ENCODE measurements at regions not wholly inside any gene's neighbourhood (a gene's known extent, or its start where the extent isn't known, plus 50 kb on each side); places are given as distances from the start of the nearest gene placed in this dataset.

- no peaks in the 10 kb centered on the region for H3K9me3 ChIP-seq
- intact Hi-C loops (cut with DNase I), result no loop called here
- 61 to 72% methylated on average over 2 of the region's 2 CpGs for WGBS, 2 donors
- no peak overlapping the region for H3K4me3 ChIP-seq (replicated peaks in 1 of 3)
- no peak overlapping the region for H3K27ac ChIP-seq
- TF ChIP-seq POLR2A (IDR thresholded peaks at IDR 0.05), result no peak
- TF ChIP-seq CTCF (IDR thresholded peaks at IDR 0.05), result no peak
- no peak for DNase-seq
- H3K36me3 ChIP-seq, result no peaks in the 10 kb centered on the region
- H3K4me1 ChIP-seq, result peaks cover 0 to 3% of the 10 kb centered on the region in 2 donors
- H3K27me3 ChIP-seq, result no peaks in the 10 kb centered on the region
Measured at GRCh38 chr17:45680360-45680759, 103.8 kb upstream of the CRHR1 start.

GRCh38 chr17:45681706-45682105 lies 102.4 kb upstream of the CRHR1 start:
- WGBS, 2 donors, result 60 to 78% methylated on average over 9 of the region's 9 CpGs
- TF ChIP-seq POLR2A (IDR thresholded peaks at IDR 0.05) (no peak), CTCF (IDR thresholded peaks at IDR 0.05) (no peak)
- intact Hi-C loops (cut with DNase I), result no loop called here

GRCh38 chr17:45686250-45686649 lies 97.9 kb upstream of the CRHR1 start:
- intact Hi-C loops (cut with DNase I), result no loop called here
- no peak overlapping the region for H3K27ac ChIP-seq
- no peaks in the 10 kb centered on the region for H3K9me3 ChIP-seq
- H3K4me1 ChIP-seq, result no peaks in the 10 kb centered on the region
- no peak for DNase-seq
- H3K36me3 ChIP-seq, result no peaks in the 10 kb centered on the region
- no peak overlapping the region for H3K4me3 ChIP-seq (replicated peaks in 1 of 3)
- TF ChIP-seq POLR2A (IDR thresholded peaks at IDR 0.05), result no peak
- TF ChIP-seq CTCF (IDR thresholded peaks at IDR 0.05), result no peak
- H3K27me3 ChIP-seq, result no peaks in the 10 kb centered on the region
- 88 to 91% methylated on average over 4 of the region's 4 CpGs for WGBS, 2 donors

More at GRCh38 chr17:45681706-45682105, 102.4 kb upstream of the CRHR1 start:
- Histone ChIP-seq H3K4me1 (no peaks in the 10 kb centered on the region), H3K36me3 (no peaks in the 10 kb centered on the region), H3K4me3 (replicated peaks in 1 of 3) (no peak overlapping the region), H3K27me3 (no peaks in the 10 kb centered on the region), H3K27ac (no peak overlapping the region), H3K9me3 (no peaks in the 10 kb centered on the region)
- no peak for DNase-seq

- 87 to 89% methylated on average over 2 of the region's 2 CpGs for WGBS, 2 donors
- TF ChIP-seq POLR2A (IDR thresholded peaks at IDR 0.05) (no peak), CTCF (IDR thresholded peaks at IDR 0.05) (no peak)
- DNase-seq, result no peak
- Histone ChIP-seq H3K27me3 (no peaks in the 10 kb centered on the region), H3K4me3 (replicated peaks in 1 of 3) (no peak overlapping the region), H3K4me1 (no peaks in the 10 kb centered on the region), H3K36me3 (no peaks in the 10 kb centered on the region), H3K9me3 (no peaks in the 10 kb centered on the region), H3K27ac (no peak overlapping the region)
- intact Hi-C loops (cut with DNase I), result no loop called here
Measured at GRCh38 chr17:45687594-45687993, 96.5 kb upstream of the CRHR1 start.

- H3K4me3 ChIP-seq (replicated peaks in 1 of 3), result no peak overlapping the region
- no peaks in the 10 kb centered on the region for H3K27me3 ChIP-seq
- H3K36me3 ChIP-seq, result no peaks in the 10 kb centered on the region
- 67 to 72% methylated on average over 10 of the region's 10 CpGs for WGBS, 2 donors
- TF ChIP-seq CTCF (IDR thresholded peaks at IDR 0.05), result no peak
- no peak for TF ChIP-seq POLR2A (IDR thresholded peaks at IDR 0.05)
- H3K4me1 ChIP-seq, result no peaks in the 10 kb centered on the region
- DNase-seq, result no peak
- no peak overlapping the region for H3K27ac ChIP-seq
- intact Hi-C loops (cut with DNase I), result no loop called here
- no peaks in the 10 kb centered on the region for H3K9me3 ChIP-seq
Measured at GRCh38 chr17:45688353-45688752, 95.8 kb upstream of the CRHR1 start.

All from thyroid gland (tissue), 4 donors.